ENCODE measurements at regions not wholly inside any gene's neighbourhood (a gene's known extent, or its start where the extent isn't known, plus 50 kb on each side); places are given as distances from the start of the nearest gene placed in this dataset.

DNA sequence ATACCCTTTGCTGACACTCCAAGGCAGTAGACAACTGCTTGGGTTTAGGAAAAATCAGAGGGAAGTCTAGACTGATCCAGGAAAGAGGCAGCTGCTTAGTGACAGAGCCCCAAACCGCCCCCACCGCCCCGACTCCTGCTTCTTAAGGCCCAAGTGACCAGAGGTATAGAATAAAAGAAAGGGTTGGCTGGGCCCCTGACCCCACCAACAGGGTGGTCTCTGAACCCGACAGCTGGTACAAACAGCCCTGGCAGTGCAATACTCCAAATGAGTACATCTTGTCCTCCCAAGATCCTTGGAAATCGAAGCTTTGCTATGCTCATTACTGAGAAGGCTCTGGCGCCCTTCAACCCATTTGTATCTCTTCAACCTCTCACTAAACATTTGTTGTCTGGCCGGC is 60.6 kb downstream of the PABIR2 start:
- no peak for TF ChIP-seq FOXP2 (optimal IDR thresholded peaks at IDR 0.05; ENCODE audit: borderline replicate concordance, extremely low read depth, extremely low read length, insufficient read depth)
- TF ChIP-seq, protein P1, sequence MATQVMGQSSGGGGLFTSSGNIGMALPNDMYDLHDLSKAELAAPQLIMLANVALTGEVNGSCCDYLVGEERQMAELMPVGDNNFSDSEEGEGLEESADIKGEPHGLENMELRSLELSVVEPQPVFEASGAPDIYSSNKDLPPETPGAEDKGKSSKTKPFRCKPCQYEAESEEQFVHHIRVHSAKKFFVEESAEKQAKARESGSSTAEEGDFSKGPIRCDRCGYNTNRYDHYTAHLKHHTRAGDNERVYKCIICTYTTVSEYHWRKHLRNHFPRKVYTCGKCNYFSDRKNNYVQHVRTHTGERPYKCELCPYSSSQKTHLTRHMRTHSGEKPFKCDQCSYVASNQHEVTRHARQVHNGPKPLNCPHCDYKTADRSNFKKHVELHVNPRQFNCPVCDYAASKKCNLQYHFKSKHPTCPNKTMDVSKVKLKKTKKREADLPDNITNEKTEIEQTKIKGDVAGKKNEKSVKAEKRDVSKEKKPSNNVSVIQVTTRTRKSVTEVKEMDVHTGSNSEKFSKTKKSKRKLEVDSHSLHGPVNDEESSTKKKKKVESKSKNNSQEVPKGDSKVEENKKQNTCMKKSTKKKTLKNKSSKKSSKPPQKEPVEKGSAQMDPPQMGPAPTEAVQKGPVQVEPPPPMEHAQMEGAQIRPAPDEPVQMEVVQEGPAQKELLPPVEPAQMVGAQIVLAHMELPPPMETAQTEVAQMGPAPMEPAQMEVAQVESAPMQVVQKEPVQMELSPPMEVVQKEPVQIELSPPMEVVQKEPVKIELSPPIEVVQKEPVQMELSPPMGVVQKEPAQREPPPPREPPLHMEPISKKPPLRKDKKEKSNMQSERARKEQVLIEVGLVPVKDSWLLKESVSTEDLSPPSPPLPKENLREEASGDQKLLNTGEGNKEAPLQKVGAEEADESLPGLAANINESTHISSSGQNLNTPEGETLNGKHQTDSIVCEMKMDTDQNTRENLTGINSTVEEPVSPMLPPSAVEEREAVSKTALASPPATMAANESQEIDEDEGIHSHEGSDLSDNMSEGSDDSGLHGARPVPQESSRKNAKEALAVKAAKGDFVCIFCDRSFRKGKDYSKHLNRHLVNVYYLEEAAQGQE (IDR thresholded peaks at IDR 0.05; ENCODE audit: insufficient read depth in 1 of 2, low read depth in 2 of 2, low read length in 2 of 2), result no peak
- TF ChIP-seq POLR2AphosphoS5 (IDR thresholded peaks at IDR 0.05; ENCODE audit: low read depth, low read length), result no peak
- TF ChIP-seq SIN3A (IDR thresholded peaks at IDR 0.05; ENCODE audit: borderline replicate concordance, insufficient read depth, low read length), result no peak
- TF ChIP-seq TAF1 (IDR thresholded peaks at IDR 0.05; ENCODE audit: borderline replicate concordance, insufficient read depth, low read length), result no peak

Measured in PFSK-1 (cell line).